Fibroblast of the aortic adventitia (primary cell): ENCODE measurements at regions not wholly inside any gene's neighbourhood (a gene's known extent, or its start where the extent isn't known, plus 50 kb on each side); places are given as distances from the start of the nearest gene placed in this dataset.

Experiments
- DNase-seq: peaks from one replicate; pipeline ENCODE4 v3.0.0-alpha.2; 2010; ENCODE audit warnings: low read depth
- H3K4me3 ChIP-seq: 2 replicates; pipeline ENCODE4 v1.5.1; 2011; ENCODE audit warnings: low read depth, mild to moderate bottlenecking, control low read depth, low read length, moderate library complexity
- TF ChIP-seq, protein P1 (sequence below): IDR thresholded peaks from 2 replicates; pipeline ENCODE4 v1.5.1; 2011; ENCODE audit warnings: mild to moderate bottlenecking, low read length, control low read depth, inconsistent platforms; ENCODE audit not compliant: insufficient read depth

DNA sequence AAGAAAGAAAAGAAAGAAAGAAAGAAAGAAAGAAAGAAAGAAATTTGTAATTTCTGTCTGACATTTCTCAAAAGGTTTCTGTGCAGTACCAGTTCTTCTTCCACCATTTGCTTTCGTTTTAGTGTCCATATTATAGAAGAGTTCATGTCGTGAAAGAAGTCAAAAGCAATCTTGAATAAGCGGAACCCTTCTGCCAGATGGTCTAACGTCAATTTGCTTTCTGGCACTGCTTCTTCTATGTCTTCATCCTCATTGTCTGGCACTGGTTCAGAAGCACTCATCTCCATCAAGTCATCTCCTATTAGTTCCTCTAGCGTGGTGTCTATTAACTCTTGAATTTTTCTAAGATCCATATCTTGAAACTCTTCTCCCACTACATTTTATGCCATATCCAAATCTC is 170.0 kb upstream of the KCTD3 start:
- TF ChIP-seq, protein P1, sequence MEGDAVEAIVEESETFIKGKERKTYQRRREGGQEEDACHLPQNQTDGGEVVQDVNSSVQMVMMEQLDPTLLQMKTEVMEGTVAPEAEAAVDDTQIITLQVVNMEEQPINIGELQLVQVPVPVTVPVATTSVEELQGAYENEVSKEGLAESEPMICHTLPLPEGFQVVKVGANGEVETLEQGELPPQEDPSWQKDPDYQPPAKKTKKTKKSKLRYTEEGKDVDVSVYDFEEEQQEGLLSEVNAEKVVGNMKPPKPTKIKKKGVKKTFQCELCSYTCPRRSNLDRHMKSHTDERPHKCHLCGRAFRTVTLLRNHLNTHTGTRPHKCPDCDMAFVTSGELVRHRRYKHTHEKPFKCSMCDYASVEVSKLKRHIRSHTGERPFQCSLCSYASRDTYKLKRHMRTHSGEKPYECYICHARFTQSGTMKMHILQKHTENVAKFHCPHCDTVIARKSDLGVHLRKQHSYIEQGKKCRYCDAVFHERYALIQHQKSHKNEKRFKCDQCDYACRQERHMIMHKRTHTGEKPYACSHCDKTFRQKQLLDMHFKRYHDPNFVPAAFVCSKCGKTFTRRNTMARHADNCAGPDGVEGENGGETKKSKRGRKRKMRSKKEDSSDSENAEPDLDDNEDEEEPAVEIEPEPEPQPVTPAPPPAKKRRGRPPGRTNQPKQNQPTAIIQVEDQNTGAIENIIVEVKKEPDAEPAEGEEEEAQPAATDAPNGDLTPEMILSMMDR: no peak
- no peak overlapping the region for H3K4me3 ChIP-seq
- no peak for DNase-seq

DNA sequence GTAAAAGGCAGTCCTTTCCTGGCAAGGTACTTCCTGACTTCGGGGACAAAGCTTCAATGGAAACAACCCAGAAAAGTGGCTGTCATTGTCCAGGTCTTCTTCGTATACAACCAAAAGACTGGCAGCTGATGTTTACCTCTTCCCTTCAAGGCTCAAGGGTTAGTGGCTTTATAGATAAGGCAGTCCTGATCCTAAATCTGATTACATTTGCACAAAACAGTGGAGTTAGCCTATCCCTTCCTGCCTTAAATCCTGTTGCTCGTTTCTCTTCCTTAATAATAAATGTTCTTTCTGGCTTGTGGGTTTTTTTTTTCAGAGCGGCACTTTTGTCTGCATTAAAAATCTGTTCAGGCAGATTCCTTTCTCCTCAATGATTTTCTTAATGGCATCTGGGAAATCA is 169.3 kb upstream of the KCTD3 start:
- no peak for DNase-seq
- H3K4me3 ChIP-seq: no peak overlapping the region
- TF ChIP-seq, protein P1: no peak

DNA sequence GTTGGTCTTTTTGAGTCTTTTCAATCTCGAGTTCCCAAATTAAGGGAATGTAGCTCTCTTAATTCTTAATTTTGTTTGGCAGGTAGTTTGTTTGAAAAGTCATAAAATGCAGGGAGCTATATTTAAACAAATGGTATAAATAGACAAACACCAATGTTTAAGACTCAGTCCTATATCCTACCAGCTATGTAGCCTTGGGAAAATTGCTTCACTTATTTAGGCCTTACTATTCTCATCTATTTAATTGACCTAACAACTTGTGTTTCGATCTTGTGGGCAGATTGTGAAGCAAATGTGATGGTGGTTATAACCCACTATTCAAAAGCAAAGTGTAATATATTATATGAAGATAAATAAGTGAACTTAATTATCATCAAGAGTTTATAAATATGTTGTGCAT is 167.3 kb upstream of the KCTD3 start:
- no peak overlapping the region for H3K4me3 ChIP-seq
- no peak for DNase-seq
- TF ChIP-seq, protein P1: no peak

DNA sequence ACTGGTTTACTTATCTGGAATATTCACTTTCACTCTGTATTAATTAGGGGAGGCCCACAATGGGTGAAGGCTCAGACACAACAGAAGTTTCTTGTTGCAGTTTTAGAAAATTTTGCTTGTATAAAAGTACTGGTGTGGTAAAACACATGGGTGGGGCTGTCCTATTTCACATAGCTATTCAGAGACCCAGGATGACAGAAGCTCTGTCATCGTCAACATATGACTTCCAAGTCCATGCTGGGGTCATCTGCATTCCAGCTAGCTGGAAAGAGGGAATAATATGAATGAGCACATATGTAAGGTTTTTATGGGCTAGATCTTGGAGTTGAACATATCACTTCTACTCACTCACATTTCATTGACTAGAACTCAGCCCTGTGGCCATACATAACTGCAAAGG is 166.4 kb upstream of the KCTD3 start:
- TF ChIP-seq, protein P1: no peak
- no peak for DNase-seq
- H3K4me3 ChIP-seq: no peak overlapping the region

DNA sequence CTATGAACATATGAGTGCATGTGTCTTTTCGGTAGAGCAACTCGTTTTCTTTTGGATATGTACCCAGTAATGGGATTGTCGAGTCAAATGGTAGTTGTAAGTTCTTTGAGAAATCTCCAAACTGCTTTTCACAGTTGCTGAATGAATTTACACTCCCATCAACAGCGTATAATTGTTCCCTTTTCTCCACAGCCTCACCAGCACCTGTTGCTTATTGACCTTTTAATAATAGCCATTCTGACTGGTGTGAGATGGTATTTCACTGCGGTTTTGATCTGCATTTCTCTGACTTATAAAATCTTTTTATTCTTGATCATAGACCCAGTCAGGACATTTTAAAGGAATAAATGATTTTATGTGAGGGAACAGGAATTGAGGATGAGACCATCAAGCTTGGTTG is 165.0 kb upstream of the KCTD3 start:
- TF ChIP-seq, protein P1: no peak
- no peak for DNase-seq
- H3K4me3 ChIP-seq: no peak overlapping the region

DNA sequence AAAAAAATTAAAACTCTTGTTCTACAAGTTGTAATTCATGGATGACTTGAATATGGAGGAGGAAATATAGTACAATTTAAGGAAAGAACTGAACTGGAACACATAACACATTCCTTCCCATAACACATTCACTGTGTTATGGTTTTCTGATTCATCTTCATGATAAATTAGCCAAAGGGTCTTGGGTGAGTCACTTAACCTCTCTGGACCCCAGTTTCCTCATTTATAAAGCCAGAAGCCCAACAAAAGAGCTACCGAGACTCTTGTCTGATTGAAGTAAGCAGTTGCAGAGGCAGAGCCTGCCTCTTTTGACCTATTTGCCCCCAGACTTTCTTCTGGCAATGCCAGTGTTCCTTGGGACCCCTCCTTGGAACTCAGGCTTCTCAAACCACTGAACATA is 161.9 kb upstream of the KCTD3 start:
- DNase-seq: no peak
- H3K4me3 ChIP-seq: no peak overlapping the region

DNA sequence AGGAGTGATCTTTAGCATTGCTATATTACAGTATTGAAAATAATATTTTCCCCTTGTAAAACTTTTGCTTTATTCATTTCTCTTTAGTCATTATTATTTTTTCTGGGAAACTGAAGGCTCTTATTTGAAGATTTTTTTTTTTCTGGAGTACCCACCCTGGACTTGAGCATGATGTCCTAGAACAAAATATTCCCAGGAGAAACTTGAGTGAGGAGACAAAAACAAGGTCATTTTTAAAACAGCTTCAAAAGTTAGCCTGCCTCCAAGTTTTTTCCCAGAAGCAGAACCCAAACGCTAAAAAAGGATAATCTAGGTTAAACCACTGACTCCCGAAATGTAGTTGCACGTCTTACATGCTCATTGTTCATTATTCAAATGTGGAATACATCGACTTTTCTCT is 160.2 kb upstream of the KCTD3 start:
- no peak overlapping the region for H3K4me3 ChIP-seq
- TF ChIP-seq, protein P1: no peak
- no peak for DNase-seq

More for the DNA sequence above, 161.9 kb upstream of the KCTD3 start:
- TF ChIP-seq, protein P1: no peak
